NCI-H128 (cell line): ENCODE measurements at regions not wholly inside any gene's neighbourhood (a gene's known extent, or its start where the extent isn't known, plus 50 kb on each side); places are given as distances from the start of the nearest gene placed in this dataset.

Experiments
- DNase-seq: peaks from one replicate; lab custom pipeline; 2025; ENCODE audit not compliant: unreplicated experiment; lab: John Stamatoyannopoulos, UW

DNA sequence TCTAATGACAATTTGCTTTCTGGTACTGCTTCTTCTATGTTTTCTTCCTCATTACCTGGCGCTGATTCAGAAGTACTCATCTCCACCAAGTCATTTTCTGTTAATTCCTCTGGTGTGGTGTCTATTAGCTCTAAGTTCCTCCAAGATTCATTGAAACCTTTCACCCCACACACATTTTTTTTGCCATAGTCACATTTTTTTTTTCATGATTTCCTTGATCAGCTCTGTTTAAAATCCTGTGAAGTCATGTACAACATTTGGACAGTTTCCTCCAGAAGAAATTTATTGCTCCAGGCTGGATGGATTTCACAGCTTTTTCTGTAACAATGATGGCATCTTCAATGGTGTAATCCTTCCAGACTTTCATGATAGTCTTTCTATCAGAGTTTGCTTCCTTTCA lies 243.2 kb upstream of the VEPH1 start:
- no peak for DNase-seq

DNA sequence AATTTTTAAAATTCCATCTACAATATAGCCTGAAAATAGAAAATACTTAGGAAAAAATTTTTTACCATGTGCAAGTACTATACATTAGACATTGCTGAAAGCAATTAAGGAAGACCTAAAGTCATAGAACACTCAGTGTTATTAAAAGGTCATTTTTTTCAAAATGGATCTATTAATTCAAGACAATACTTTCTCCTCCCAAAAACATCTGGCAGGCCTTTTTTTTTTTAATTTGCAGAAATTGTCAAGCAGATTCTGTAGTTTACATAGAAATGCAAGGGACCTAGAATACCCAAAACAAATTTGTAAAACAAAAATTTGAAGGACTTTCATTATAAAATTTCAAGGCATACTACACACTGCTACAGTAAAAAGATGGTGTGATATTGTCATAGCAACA lies 238.4 kb upstream of the VEPH1 start:
- DNase-seq = no peak

DNA sequence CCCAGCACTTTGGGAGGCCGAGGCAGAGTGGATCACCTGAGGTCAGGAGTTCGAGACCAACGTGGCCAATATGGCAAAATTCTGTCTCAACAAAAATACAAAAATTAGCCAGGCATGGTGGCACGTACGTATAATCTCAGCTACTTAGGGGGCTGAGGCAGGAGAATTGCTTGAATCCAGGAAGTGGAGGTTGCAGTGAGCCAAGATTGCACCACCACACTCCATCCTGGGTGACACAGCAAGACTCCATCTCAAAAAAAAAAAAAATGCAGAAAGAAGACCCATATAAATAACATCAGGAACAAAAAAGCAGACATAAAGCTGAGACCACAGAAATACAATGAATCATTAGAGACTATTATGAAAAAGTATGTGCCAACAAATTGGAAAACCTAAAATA lies 235.2 kb upstream of the VEPH1 start:
- DNase-seq = no peak

- DNase-seq = no peak
Observed at GRCh38 chr3:157718800-157719199, 215.6 kb upstream of the VEPH1 start.

DNA sequence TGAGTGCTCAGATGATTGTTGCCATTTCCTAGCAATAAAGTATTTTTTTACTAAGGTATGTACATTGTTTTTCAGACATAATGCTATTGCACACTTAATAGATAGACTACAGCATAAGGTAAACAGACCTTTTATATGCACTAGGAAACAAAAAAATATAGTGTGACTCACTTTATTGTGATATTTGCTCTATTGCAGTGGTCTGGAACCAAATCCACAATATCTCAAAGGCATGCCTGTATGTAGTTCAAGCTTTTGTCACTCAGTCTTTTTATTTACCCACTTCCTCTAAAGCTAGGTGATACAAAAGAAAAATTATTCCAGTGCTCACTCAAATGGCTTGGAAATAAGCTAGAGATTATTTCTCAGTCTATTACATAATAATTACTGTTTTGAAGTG lies 209.9 kb upstream of the VEPH1 start:
- no peak for DNase-seq

- no peak for DNase-seq
Observed at GRCh38 chr3:157705258-157705657, 202.0 kb upstream of the VEPH1 start.

GRCh38 chr3:157700405-157700804 lies 197.2 kb upstream of the VEPH1 start:
- DNase-seq = no peak

- DNase-seq = no peak
Observed at GRCh38 chr3:157695586-157695985, 192.4 kb upstream of the VEPH1 start.

DNA sequence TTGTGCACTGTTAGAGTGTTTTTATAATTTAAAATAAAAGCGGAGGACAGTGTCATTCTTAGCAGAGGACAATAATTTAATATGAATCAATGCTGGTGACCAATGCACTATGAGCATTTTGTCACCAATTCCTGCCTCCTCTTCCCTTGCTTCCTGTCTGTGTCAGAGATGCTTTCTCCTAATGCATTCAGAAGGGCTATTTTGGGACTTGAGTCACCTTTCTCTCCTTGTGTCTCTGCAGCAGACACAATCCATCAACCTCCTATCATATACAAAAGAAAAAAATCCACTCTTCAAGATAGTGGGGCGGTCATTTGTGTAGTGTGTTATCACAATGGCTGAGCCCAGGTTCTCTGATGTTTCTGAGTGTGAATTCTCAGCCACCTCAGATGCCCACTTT lies 191.9 kb upstream of the VEPH1 start:
- no peak for DNase-seq

DNA sequence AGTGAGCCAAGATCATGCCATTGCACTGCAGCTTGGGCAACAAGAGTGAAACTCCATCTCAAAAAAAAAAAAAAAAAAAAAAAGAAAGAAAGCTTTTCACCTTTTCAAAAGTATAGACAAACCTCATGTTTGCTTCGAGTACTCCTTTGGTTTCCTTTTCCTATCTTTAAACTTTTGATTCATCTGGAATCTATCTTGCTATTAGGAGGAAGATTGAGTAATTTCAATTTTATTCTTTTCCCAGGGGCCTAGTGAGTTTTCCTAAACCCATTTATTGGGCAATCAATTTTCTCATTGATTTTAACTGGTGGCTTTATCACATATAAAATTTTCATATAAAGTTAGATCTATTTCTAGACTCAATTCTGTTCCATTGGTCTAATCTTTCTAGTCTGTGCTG lies 190.5 kb upstream of the VEPH1 start:
- no peak for DNase-seq

DNA sequence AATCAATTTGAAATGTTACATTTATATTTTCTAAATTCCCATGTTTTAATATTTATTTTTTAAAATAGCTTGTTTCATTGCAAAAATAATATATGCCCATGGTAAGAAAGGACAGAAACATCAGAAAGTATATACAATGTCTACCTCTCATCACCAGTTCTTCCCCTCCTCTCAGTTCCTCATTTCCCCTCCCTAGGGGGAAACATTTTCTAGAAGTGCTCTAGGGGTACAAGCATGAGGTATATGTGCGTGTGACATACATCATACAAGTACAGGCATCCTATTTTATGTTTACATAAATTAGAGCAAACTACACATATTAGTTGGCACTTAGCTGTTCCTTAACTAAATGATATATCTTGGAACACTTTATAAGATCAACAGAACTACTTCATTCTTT lies 189.3 kb upstream of the VEPH1 start:
- DNase-seq = no peak

DNA sequence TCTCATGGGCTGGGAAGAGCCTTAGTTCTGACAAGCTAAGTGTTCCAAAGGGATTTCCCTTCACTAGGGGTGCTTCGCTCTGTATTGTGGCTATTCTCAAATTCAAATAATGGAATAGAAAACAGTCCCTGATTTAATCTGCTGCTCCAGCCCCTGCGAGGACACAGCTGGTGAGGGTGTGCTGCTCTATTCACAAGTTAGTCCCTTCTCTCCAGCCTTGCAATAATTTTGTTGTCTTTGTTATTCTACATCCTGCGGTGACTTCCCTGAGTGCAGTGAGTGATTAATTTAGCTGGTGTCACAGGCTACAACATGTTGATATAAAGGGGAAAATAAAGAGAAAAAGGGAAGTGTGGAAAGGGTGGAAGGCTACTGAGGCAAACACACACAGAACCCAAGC lies 180.5 kb upstream of the VEPH1 start:
- no peak for DNase-seq

DNA sequence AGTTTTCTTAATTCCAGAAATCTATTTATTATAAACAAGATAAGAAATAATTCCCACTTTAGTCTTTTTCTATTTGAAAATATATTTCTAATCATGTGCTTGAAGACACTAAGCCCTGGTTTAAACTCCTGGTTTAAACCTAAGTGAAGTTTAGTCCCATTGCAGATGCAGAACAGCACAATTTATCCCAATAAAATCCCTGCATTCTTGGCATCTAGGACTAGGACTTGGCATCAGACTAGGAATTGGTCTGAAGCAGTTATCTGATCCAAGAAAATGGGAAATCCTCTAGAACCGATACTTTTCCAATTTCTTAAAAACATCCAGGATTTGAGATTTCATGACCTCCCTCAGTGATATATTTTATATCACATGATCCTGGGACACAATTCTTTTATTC lies 168.8 kb upstream of the VEPH1 start:
- DNase-seq = no peak

DNA sequence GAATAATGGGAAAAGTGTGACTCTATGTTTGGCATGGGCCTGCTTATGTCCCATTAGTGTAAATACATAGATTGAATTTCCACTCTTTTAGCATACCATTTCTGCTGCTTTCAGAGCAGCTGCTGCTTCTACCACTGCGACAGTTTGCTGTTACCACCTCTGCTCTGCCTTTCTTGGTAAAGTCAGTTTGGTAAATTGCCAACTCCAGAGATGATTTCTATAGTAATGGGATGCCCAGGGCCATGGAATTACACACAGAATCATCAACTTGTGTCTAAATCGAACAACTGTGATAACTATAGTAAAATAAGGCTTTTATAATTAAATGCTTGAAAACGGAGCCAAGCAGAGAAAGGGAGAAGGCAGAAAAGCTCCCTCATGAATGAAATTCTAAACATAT lies 168.4 kb upstream of the VEPH1 start:
- DNase-seq = peak; percentile 68

DNA sequence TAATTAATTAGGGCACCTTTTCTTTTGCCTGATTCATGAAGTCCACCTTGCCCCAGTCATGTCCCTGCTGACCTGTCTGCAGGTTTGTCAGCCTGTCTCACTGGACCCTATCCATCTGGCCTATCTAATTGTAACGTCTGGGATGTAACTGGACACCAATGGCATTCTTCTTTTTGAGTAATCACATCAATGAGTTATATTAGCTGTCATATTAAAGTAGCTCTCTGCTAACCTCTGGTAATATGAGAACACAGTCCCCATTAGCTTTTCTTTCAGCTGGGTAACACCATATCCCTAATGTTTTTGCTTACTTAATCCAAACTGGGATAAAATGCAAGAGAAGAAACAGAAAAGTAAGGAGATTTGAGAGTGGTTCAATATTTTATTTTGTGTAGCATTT lies 166.2 kb upstream of the VEPH1 start:
- DNase-seq = peak; percentile 45

GRCh38 chr3:157667493-157667892 lies 164.3 kb upstream of the VEPH1 start:
- DNase-seq = no peak

DNA sequence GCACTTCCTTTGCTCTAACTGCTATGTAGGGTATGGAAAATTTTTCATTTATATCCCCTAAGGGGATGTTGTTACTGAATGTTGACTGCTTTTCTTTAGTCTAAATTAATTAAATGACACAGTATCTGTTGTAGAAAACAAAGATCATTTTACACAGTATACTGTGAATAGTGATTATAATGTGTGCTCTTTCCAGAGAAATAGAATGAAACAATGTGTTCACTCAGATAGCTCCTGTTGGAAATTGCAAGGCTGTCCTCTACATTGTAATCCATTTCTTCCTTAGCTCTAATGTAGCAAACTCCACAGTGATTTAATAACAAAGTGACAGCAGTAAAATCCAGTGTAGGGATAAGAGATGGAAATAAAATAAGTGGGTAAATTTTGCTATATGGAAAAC lies 159.0 kb upstream of the VEPH1 start:
- DNase-seq = no peak

GRCh38 chr3:157660847-157661246 lies 157.6 kb upstream of the VEPH1 start:
- no peak for DNase-seq

GRCh38 chr3:157652366-157652765 lies 149.2 kb upstream of the VEPH1 start:
- no peak for DNase-seq

DNA sequence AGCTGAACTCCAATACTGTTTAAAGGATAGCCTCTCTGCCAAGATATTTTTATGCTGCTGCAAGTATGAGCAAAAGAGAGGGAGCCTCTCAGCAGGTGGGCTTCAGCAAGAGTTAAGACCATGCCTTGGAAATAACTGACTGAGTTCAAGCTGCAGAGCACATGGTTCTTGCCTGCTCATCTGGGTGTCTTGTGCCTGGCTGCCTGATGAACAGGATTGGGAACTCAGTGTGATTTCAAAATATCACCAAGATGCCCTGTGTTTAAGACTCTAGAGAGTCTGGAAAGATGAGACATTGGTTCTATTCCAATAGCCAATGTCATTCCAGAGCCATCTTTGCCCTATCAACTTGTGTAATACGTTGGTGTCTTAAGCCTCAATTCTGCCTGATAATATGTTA lies 147.5 kb upstream of the VEPH1 start:
- no peak for DNase-seq

- no peak for DNase-seq
Observed at GRCh38 chr3:157650172-157650571, 147.0 kb upstream of the VEPH1 start.

DNA sequence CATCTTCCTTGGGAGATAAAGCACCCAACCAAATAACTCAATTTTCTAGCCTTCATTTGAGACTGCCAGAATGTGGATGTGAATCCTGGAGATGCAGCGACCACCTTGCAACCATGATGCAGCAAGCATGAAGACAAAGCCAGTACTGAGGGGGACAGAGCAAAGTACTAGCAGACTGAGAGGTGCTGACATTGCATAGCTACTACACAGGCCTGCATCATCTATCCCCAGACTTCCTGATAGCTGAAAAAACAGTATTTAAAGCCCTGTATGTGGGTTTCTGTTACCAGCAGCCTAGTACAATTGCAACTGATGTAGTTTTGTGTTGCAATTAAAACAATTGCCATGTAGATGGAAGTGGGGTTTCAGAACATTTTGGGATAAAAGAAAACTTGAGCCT lies 146.3 kb upstream of the VEPH1 start:
- DNase-seq = no peak

- DNase-seq = no peak
Observed at GRCh38 chr3:157647820-157648219, 144.6 kb upstream of the VEPH1 start.

- DNase-seq = no peak
Observed at GRCh38 chr3:157639756-157640426, 136.7 kb upstream of the VEPH1 start.
